ENCODE measurements at regions not wholly inside any gene's neighbourhood (a gene's known extent, or its start where the extent isn't known, plus 50 kb on each side); places are given as distances from the start of the nearest gene placed in this dataset.

DNA sequence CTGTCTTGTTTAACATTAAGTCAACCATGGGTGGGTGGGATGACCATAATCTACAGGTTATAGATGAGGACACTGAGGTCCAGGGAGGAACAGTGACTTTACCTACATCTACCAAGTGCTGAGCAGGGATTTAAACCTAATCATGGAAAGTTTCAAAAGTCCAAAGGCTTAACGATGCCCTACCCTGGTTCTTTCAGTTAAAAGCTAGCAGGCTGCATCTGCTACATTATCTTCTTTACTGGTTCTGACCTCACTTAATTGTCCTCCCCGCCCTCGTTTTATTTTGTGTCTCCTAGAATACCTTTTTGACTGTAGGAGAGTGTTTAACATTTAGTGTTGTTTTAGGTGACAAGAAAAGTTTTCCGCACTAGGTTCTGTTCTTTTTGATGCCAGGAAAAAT is 735.2 kb downstream of the TLR4 start:
- no peak for TF ChIP-seq POLR2A (IDR thresholded peaks at IDR 0.05; ENCODE audit: low read length)
- TF ChIP-seq CEBPB (IDR thresholded peaks at IDR 0.05): no peak
- TF ChIP-seq CTCF (IDR thresholded peaks at IDR 0.05): no peak

All from A549 (cell line).